HG03442 (cell line): ENCODE measurements at regions not wholly inside any gene's neighbourhood (a gene's known extent, or its start where the extent isn't known, plus 50 kb on each side); places are given as distances from the start of the nearest gene placed in this dataset.

Experiments used
- ATAC-seq: cut with Tn5 transposase; IDR thresholded peaks from one replicate; pipeline ENCODE4 v1.9.1; 2021; ENCODE audit warnings: mild to moderate bottlenecking, moderate library complexity; ENCODE audit not compliant: unreplicated experiment

GRCh38 chr2:144217853-144218633, 301.9 kb downstream of the ZEB2 start:
- ATAC-seq, result no peak

DNA sequence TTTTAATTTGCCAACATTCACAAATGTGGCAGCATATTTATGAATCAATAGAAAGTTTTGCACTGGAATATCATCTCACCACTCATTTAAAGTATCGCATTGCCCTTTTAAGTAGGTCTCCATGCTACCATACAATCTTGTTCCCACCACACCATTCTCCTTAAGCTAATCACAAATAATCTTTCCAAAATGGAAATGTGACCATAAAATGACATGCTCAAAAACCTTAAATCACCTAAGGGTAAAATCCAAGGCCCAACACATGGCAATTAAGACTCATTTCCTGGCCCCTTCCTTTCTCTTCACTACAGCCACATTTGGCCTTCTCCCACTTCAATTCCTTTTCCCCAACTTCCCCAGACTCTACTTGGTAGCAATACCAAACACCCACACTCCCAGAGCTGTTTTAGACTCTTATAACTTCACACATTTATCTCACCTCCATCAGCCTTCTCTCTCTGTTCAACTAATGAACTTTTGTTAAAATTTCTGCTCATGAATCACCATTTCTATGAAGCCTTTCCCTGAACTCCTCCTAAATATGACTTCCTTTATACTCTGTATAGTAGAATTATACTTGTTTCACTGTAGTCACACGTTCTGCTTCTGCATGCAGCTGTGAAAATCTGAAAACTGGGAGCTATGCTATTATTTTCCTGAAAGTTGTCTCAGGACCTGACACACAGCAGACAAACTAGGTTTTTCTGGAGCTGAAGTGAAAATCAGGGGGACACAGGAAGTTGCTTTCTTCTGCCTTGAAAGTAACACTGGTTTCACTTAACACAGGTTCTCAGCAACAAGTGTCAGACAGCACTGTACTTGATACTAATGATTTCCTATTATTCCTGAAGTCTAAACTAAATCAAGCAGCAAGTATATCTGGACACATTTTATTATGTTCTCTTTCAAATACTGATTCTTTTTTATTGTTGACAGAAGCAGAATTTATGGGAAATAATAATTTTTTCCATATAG, 303.9 kb downstream of the ZEB2 start:
- peak; percentile 48 for ATAC-seq

GRCh38 chr2:144215207-144215606, 304.7 kb downstream of the ZEB2 start:
- no peak for ATAC-seq

GRCh38 chr2:144213797-144214196, 306.1 kb downstream of the ZEB2 start:
- peak; percentile 94 for ATAC-seq

DNA sequence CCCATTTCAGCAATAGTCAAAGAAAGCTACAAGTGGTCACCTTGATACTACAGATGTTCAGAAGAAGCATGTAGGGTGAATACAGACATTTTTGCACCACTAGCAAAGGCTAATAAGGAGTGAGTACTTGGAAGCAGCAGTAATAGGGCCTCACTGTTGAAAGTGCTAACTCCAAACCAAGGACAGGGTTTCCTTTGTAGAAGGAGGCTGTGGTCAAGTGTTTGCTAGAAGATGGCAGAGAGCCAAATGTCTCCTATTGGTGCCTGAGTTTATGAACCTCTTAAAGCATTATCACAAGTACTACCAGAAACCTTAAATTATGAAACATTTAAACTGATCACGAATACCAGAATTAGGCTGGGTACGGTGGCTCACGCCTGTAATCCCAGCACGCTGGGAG, 308.1 kb downstream of the ZEB2 start:
- no peak for ATAC-seq

GRCh38 chr2:144211065-144211464, 308.9 kb downstream of the ZEB2 start:
- no peak for ATAC-seq

- no peak for ATAC-seq
Observed at GRCh38 chr2:144210076-144210475, 309.8 kb downstream of the ZEB2 start.

- no peak for ATAC-seq
Observed at GRCh38 chr2:144208924-144209323, 311.0 kb downstream of the ZEB2 start.

- no peak for ATAC-seq
Observed at GRCh38 chr2:144206019-144206418, 313.9 kb downstream of the ZEB2 start.

DNA sequence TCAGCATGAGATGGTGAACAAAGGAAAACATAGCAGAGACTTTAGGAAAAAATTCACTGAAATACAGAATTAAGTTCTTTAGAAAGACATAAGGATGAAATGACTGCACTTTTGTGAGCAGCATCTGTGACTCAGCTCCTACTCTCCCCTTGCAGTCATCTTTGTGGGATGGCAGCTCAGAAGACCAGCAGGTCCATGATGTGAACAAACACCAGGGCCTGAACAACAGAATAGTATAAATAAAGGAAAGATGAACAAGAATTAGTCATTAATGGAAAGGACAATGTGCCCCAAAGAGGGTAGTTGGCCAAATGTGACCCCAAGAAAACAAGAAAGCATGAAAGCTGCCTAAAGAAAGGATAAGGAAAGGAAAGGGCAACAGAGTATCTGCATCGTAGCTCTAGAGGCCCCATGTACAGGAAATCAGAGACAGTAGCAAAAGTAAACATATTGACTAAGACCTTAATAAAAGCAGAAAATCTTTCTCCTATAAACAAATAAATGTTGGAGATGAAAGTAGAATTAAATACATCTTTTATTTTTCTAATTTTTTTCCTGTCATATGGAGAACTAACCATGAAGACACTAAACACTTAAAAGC, 318.0 kb downstream of the ZEB2 start:
- ATAC-seq, result no peak

DNA sequence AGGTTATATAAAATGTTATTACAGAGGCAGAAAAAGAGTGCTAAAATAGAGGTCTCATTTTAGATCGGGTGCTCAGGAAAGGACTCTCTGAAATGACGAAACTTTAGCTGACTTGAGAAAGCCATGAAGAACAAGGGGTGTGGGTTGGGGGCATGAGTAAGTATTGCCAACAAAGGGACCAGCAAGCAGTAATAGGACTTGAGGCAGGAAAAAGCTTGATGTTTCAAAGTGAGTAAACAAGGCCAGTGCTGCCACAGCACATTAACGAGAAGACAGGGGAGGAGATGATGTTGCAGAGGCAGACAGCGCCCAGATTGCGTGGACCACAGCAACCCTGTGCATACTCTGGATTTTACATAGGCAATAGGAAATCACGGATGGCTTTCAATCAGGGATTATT, 318.8 kb downstream of the ZEB2 start:
- ATAC-seq, result no peak

- no peak for ATAC-seq
Observed at GRCh38 chr2:144198116-144198515, 321.8 kb downstream of the ZEB2 start.

DNA sequence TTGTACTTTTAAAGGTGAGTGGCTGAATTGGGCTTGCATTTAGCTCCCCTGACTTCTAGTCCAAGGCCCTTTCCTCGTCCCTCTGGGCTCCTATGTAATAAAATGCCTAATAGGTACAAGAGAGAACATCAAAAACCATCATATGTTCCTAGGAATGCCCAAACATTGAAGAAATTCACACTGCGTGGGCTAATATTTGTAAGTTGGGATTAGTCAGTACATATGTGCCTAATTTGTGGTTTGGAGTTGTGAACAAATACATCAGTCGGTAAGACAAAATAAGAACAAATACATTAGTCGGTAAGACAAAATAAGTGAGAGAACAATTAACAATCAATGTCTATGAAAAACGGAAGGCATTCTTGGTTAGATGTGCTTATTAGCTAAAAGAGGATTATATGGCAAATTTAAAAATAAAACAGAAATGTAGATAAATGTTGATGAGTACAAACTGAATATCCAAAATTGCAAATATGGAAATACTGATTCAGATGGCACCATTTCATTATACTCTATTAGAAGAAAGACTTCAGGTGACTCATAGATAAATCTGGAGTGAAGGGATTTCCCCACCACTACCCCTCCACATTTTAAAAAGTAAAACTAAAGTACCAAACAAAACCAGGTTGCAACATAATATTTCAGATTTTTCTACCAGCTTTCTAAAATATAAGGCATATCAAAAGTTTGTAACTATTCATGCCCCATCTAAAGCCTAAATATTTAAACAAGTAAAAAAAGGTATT, 325.4 kb downstream of the ZEB2 start:
- no peak for ATAC-seq

- ATAC-seq, result no peak
Observed at GRCh38 chr2:144190908-144191605, 328.9 kb downstream of the ZEB2 start.

DNA sequence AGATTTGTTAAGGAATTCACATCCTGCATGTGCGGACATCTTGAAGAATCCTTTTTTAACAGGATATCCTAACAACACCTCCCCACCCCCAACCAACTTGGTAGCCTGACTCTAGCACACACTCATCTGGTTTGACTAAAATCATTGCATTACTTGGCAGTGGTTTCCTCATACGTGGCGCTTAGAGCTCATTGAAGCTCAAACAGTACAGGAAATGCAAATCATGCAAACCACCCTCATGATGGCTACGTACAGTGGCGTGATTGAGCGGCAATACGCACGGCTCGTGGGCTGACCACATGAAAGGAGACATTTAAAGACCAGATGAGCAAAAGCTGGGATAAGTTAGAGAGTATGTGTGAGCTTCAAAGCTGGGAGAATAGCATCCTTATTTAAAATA, 336.2 kb downstream of the ZEB2 start:
- ATAC-seq, result peak; percentile 100

GRCh38 chr2:144181001-144181400, 338.9 kb downstream of the ZEB2 start:
- ATAC-seq, result no peak

GRCh38 chr2:144180131-144180530, 339.8 kb downstream of the ZEB2 start:
- no peak for ATAC-seq

GRCh38 chr2:144170179-144170578, 349.7 kb downstream of the ZEB2 start:
- ATAC-seq, result no peak

DNA sequence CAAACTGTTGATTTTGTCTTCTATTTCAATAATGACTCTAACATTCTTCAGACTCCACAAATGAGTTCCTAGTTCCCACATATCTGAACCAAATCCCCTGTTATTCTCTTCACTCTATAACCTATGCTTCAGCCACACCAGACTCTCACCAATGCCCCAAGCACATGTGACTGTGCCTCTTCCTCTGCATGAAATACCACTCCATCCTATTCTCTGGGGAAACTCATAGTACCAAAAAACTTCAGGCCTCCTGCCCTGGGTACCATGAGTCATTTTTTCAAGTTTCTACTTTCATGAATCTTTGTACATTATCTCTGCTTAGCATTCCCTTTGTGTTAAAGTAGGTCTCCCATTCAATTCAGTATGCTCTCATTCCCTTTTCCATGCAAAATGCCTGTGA, 353.2 kb downstream of the ZEB2 start:
- no peak for ATAC-seq

GRCh38 chr2:144165599-144166250, 354.2 kb downstream of the ZEB2 start:
- ATAC-seq, result no peak
